ENCODE measurements at regions not wholly inside any gene's neighbourhood (a gene's known extent, or its start where the extent isn't known, plus 50 kb on each side); places are given as distances from the start of the nearest gene placed in this dataset.

DNA sequence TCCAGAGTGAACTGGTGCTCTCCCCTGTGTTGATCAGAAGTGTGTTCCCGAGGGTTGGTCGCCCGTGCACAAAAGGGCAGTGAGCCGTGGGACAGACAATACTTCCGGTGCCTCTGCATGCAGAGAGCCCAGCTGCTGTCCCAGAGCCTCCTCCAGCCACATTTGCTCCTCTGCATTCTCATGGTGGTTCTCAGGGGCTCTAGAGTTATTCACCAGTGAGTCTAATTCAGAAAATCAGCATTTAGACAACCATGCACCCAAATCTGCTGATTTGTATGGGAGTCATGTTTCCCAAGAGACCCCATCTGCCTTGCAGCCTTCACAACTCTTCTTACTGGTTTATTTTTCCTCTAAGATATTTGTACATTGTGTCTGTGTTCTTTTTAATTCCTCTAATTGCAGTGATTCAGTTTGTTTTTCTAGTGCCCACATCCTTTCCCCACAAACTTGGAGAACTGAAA, 107.0 kb upstream of the SPRED1 start:
- Mint-ChIP-seq H3K9me3 (peaks cover 34% of the 10 kb centered on the region), H3K4me1 (no peaks in the 10 kb centered on the region), H3K27me3 (ENCODE audit: low read depth) (no peaks in the 10 kb centered on the region), H3K27ac (no peak overlapping the region), H3K4me3 (no peak overlapping the region), H3K36me3 (peaks cover 8% of the 10 kb centered on the region)
- TF ChIP-seq, protein P1, sequence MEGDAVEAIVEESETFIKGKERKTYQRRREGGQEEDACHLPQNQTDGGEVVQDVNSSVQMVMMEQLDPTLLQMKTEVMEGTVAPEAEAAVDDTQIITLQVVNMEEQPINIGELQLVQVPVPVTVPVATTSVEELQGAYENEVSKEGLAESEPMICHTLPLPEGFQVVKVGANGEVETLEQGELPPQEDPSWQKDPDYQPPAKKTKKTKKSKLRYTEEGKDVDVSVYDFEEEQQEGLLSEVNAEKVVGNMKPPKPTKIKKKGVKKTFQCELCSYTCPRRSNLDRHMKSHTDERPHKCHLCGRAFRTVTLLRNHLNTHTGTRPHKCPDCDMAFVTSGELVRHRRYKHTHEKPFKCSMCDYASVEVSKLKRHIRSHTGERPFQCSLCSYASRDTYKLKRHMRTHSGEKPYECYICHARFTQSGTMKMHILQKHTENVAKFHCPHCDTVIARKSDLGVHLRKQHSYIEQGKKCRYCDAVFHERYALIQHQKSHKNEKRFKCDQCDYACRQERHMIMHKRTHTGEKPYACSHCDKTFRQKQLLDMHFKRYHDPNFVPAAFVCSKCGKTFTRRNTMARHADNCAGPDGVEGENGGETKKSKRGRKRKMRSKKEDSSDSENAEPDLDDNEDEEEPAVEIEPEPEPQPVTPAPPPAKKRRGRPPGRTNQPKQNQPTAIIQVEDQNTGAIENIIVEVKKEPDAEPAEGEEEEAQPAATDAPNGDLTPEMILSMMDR (IDR thresholded peaks at IDR 0.05; ENCODE audit: unreplicated experiment): no peak
- no peak for DNase-seq (ENCODE audit: low spot score in 2 of 2, unreplicated experiment in 2 of 2)

DNA sequence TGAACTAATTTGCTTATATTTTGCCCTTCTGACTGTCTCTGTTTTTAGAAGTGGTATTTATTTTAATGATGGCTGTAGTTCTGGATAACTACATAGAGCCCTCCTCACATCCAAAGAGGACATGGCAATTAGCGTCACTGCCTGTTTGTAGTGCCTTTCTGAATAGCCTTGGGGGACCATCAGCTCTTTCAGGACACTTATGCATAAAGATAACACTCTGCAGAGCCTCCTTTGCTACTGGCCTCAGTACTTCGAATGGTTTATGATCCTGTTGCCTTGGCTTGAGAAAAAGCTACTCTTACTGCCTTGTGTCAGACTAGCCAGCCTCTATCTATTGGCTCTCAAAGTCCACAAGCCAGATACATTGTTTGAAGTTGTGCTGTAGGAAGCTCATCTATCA, 105.4 kb upstream of the SPRED1 start:
- Mint-ChIP-seq H3K36me3 (peaks cover 8% of the 10 kb centered on the region), H3K4me3 (no peak overlapping the region), H3K27ac (no peak overlapping the region), H3K4me1 (no peaks in the 10 kb centered on the region), H3K27me3 (ENCODE audit: low read depth) (no peaks in the 10 kb centered on the region), H3K9me3 (peaks cover 37% of the 10 kb centered on the region)
- TF ChIP-seq, protein P1 (IDR thresholded peaks at IDR 0.05; ENCODE audit: unreplicated experiment): no peak
- no peak for DNase-seq (ENCODE audit: low spot score in 2 of 2, unreplicated experiment in 2 of 2)

DNA sequence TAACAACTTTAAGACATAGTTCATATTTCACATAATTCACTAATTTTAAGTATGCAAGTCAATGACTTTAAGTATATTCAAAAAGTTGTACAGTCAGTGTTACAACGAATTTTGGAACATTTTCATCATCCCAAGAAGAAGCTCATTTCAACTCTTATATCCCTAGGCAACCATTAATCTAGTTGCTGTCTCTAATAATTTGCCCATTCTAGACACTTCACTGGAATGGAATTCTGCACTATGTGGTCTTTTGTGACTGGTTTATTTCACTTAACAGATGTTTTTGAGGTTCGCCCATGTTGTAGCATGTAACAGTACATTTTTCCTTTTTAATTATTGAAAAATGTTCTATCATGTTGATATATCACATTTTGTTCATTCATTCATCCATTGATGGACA, 104.2 kb upstream of the SPRED1 start:
- H3K9me3 Mint-ChIP-seq: peaks cover 47% of the 10 kb centered on the region
- no peaks in the 10 kb centered on the region for H3K4me1 Mint-ChIP-seq
- no peak overlapping the region for H3K4me3 Mint-ChIP-seq
- H3K27me3 Mint-ChIP-seq (ENCODE audit: low read depth): no peaks in the 10 kb centered on the region
- H3K27ac Mint-ChIP-seq: no peak overlapping the region
- peaks cover 6% of the 10 kb centered on the region for H3K36me3 Mint-ChIP-seq
- TF ChIP-seq, protein P1 (IDR thresholded peaks at IDR 0.05; ENCODE audit: unreplicated experiment): no peak
- no peak for DNase-seq (ENCODE audit: low spot score in 2 of 2, unreplicated experiment in 2 of 2)

DNA sequence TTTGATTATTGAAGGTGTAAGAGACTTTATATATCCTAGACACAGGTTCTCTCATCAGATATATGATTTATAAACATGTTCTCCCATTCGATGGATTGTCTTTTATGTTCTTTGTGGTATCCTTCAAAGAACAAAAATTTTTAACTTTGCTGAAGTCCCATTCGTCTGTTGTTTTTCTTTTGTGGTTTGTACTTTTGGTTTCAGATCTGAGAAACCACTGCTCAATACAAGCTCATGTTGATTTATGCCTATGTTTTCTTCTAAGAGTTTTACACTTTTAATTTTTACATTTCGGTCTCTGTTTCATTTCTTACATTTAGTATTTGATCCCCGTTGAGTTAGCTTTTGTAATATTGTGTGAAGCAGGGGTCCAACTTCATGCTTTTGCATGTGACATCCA, 103.3 kb upstream of the SPRED1 start:
- Mint-ChIP-seq H3K27me3 (ENCODE audit: low read depth) (no peaks in the 10 kb centered on the region), H3K36me3 (peaks cover 6% of the 10 kb centered on the region), H3K4me1 (no peaks in the 10 kb centered on the region), H3K4me3 (no peak overlapping the region), H3K27ac (no peak overlapping the region), H3K9me3 (peaks cover 48% of the 10 kb centered on the region)
- DNase-seq (ENCODE audit: low spot score in 2 of 2, unreplicated experiment in 2 of 2): no peak
- TF ChIP-seq, protein P1 (IDR thresholded peaks at IDR 0.05; ENCODE audit: unreplicated experiment): no peak

DNA sequence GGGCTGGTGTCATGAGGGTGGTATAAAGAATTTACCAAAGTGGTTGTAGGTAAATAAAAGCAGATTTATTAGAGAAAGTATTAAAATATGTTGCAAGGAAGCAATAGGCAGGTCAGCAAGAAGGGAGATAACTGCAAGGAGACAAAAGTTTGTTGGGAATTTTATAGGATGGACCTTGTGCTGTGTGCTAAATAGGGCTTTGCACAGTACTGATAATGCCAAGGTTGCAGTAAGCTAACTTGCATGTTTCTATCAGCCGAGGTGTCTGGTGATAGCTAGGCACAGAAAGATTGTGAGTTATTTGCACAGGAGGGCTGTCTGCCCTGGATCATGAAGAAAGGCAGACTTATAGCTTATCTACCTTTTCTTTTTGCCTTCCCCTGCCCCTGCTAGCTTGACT, 102.5 kb upstream of the SPRED1 start:
- H3K27me3 Mint-ChIP-seq (ENCODE audit: low read depth): no peaks in the 10 kb centered on the region
- DNase-seq (ENCODE audit: low spot score in 2 of 2, unreplicated experiment in 2 of 2): no peak
- no peak overlapping the region for H3K4me3 Mint-ChIP-seq
- H3K9me3 Mint-ChIP-seq: peaks cover 48% of the 10 kb centered on the region
- H3K36me3 Mint-ChIP-seq: peaks cover 6% of the 10 kb centered on the region
- H3K4me1 Mint-ChIP-seq: no peaks in the 10 kb centered on the region
- TF ChIP-seq, protein P1 (IDR thresholded peaks at IDR 0.05; ENCODE audit: unreplicated experiment): no peak
- no peak overlapping the region for H3K27ac Mint-ChIP-seq

DNA sequence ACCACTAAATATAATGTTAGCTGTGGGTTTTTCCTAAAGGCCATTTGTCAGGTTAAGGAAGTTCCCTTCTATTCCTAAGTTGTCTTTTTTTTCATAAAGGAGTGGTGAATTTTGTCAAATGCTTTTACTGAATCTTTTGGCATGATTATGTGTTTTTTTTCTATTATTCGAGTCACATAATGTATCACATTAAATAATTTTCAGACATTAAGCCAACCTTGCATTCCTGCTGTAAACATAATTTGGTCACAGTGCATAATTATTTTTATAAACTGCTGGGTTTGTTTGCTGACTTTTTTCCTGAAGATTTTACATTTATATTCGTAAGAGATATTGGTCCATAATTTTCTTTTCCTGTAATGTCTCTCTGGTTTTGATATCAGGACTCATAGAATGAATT, 101.8 kb upstream of the SPRED1 start:
- Mint-ChIP-seq H3K9me3 (peaks cover 52% of the 10 kb centered on the region), H3K4me3 (no peak overlapping the region), H3K27me3 (ENCODE audit: low read depth) (no peaks in the 10 kb centered on the region), H3K4me1 (no peaks in the 10 kb centered on the region), H3K27ac (no peak overlapping the region), H3K36me3 (peaks cover 6% of the 10 kb centered on the region)
- TF ChIP-seq, protein P1 (IDR thresholded peaks at IDR 0.05; ENCODE audit: unreplicated experiment): no peak
- no peak for DNase-seq (ENCODE audit: low spot score in 2 of 2, unreplicated experiment in 2 of 2)

All from mesothelial cell of epicardium (in vitro differentiated cells).